IMR-90 (cell line): ENCODE measurements at regions not wholly inside any gene's neighbourhood (a gene's known extent, or its start where the extent isn't known, plus 50 kb on each side); places are given as distances from the start of the nearest gene placed in this dataset.

Source experiments
- CEBPB ChIP-seq: IDR thresholded peaks from 2 replicates; pipeline ENCODE4 v1.6.1; 2012; ENCODE audit warnings: low read depth, low read length, improper control_type of control experiment
- CTCF ChIP-seq: conservative IDR thresholded peaks from 2 replicates; pipeline ENCODE4 v1.5.1; 2012; ENCODE audit warnings: mild to moderate bottlenecking, low read depth, low read length, improper control_type of control experiment
- MAZ ChIP-seq: IDR thresholded peaks from 2 replicates; pipeline ENCODE4 v1.6.1; 2012; ENCODE audit warnings: low read depth, mild to moderate bottlenecking, low read length, improper control_type of control experiment, moderate library complexity, borderline replicate concordance
- MXI1 ChIP-seq: IDR thresholded peaks from 2 replicates; pipeline ENCODE4 v1.6.1; 2012; ENCODE audit warnings: low read depth, mild to moderate bottlenecking, low read length, moderate library complexity, borderline replicate concordance
- RCOR1 ChIP-seq: IDR thresholded peaks from 2 replicates; pipeline ENCODE4 v1.6.1; 2012; ENCODE audit warnings: mild to moderate bottlenecking, low read length, improper control_type of control experiment; ENCODE audit not compliant: insufficient replicate concordance
- SMC3 ChIP-seq: fragments of 150-350 bp; IDR thresholded peaks from 2 replicates; pipeline ENCODE4 v1.6.1; 2016; ENCODE audit warnings: low read depth, mild to moderate bottlenecking, antibody characterized with exemption, low read length, moderate library complexity

GRCh38 chr4:53793096-53793495 lies 201.8 kb upstream of the LNX1 start:
- TF ChIP-seq SMC3 (no peak), CTCF (no peak), MXI1 (no peak), CEBPB (no peak), MAZ (no peak), RCOR1 (no peak)
